Caco-2 (cell line): ENCODE measurements at regions not wholly inside any gene's neighbourhood (a gene's known extent, or its start where the extent isn't known, plus 50 kb on each side); places are given as distances from the start of the nearest gene placed in this dataset.
"Not testable (repeated sequence)": the region's sequence is repeated elsewhere in the genome, so short reads cannot be mapped to it uniquely, and the experiment has no call there.

ENCODE experiments used
- BruUV-seq: library from RNA; stranded (reverse); fragments of 400-500 nt; replicated peaks from 2 replicates; lab custom pipeline; 2021; lab: Mats Ljungman, UMichigan
- CTCF ChIA-PET: fragments of 300-600 bp; sonication (Branson Sonifier 250); formaldehyde crosslinking; loops from one replicate; lab custom pipeline; 2022; ENCODE audit warnings: antibody characterized with exemption; lab: Charles Lee
- POLR2A ChIA-PET: fragments of 300-600 bp; sonication (Branson Sonifier 250); formaldehyde crosslinking; loops from one replicate; lab custom pipeline; 2022; ENCODE audit warnings: antibody characterized with exemption; lab: Charles Lee
- DNase-seq, 2 experiments: peaks; one replicate each; pipeline versions ENCODE4 v3.0.0 to v3.0.0-alpha.2; 2020 to 2022
- H3K27me3 ChIP-seq: replicated peaks from 2 replicates; pipeline ENCODE4 v1.6.0; 2011; ENCODE audit warnings: low read length; ENCODE audit not compliant: control insufficient read depth, insufficient read depth
- H3K36me3 ChIP-seq: 2 replicates; pipeline ENCODE4 v1.5.1; 2011; ENCODE audit warnings: low read length; ENCODE audit not compliant: control insufficient read depth, insufficient read depth
- H3K4me1 ChIP-seq: fragments of 250-450 bp; sonication (Bioruptor Pico); 2 replicates; pipeline ENCODE4 v1.5.1; 2020; ENCODE audit warnings: mild to moderate bottlenecking
- H3K4me3 ChIP-seq: 2 replicates; pipeline ENCODE4 v1.5.1; 2011; ENCODE audit warnings: low read depth, mild to moderate bottlenecking, control low read depth, low read length
- H3K9me3 ChIP-seq: fragments of 250-450 bp; sonication (Bioruptor Pico); 2 replicates; pipeline ENCODE4 v1.5.1; 2020; ENCODE audit warnings: mild to moderate bottlenecking, moderate library complexity
- H3K27ac Mint-ChIP-seq: one replicate; pipeline ENCODE4 v1.8.0; 2022; ENCODE audit warnings: mixed read lengths; ENCODE audit not compliant: unreplicated experiment
- H3K27me3 Mint-ChIP-seq: one replicate; pipeline ENCODE4 v1.8.0; 2022; ENCODE audit warnings: mixed read lengths; ENCODE audit not compliant: insufficient read depth, unreplicated experiment
- H3K36me3 Mint-ChIP-seq: one replicate; pipeline ENCODE4 v1.8.0; 2022; ENCODE audit warnings: mild to moderate bottlenecking, mixed read lengths; ENCODE audit not compliant: insufficient read depth, unreplicated experiment
- H3K4me1 Mint-ChIP-seq: one replicate; pipeline ENCODE4 v1.8.0; 2022; ENCODE audit warnings: low read depth, mixed read lengths; ENCODE audit not compliant: unreplicated experiment
- H3K4me3 Mint-ChIP-seq: one replicate; pipeline ENCODE4 v1.8.0; 2022; ENCODE audit warnings: mild to moderate bottlenecking, moderate library complexity, mixed read lengths; ENCODE audit not compliant: unreplicated experiment
- H3K9me3 Mint-ChIP-seq: one replicate; pipeline ENCODE4 v1.8.0; 2022; ENCODE audit warnings: mixed read lengths; ENCODE audit not compliant: unreplicated experiment
- CTCF ChIP-seq, 2 experiments: fragments of 200-600 bp in 1 of 2; IDR thresholded peaks; 1 replicate in 1 of 2; 2 replicates in 1 of 2; pipeline versions ENCODE4 v1.5.1 to v1.8.0; 2011 to 2022; ENCODE audit warnings: antibody characterized with exemption in 1 of 2, control low read depth in 1 of 2, inconsistent platforms in 1 of 2, low read depth in 1 of 2, low read length in 1 of 2, mild to moderate bottlenecking in 1 of 2, moderate library complexity in 1 of 2; ENCODE audit not compliant: insufficient read depth in 1 of 2, severe bottlenecking in 1 of 2, unreplicated experiment in 1 of 2
- intact Hi-C: fragments of 100-400 bp; cut with micrococcal nuclease; formaldehyde crosslinking; loops from one replicate; pipeline ENCODE4 v1.10.0; 2022; ENCODE audit not compliant: unreplicated experiment

- BruUV-seq: no TSS peak
- Histone ChIP-seq H3K27me3 (no peaks in the 10 kb centered on the region), H3K4me3 (no peak overlapping the region), H3K9me3 (no peaks in the 10 kb centered on the region), H3K36me3 (no peaks in the 10 kb centered on the region), H3K4me1 (no peaks in the 10 kb centered on the region)
- CTCF ChIA-PET: no interaction called here
- POLR2A ChIA-PET: no interaction called here
- no peak for TF ChIP-seq CTCF (IDR thresholded peaks at IDR 0.05; ENCODE audit: insufficient read depth in 1 of 2, low read depth in 1 of 2, low read length in 1 of 2, severe bottlenecking in 1 of 2, unreplicated experiment in 1 of 2)
- intact Hi-C loops: no loop called here
- no peaks in the 10 kb centered on the region for H3K36me3 Mint-ChIP-seq
- no peak overlapping the region for H3K27ac Mint-ChIP-seq
- no peaks in the 10 kb centered on the region for H3K9me3 Mint-ChIP-seq
- H3K4me3 Mint-ChIP-seq: no peak overlapping the region
- DNase-seq: no peak
- no peaks in the 10 kb centered on the region for H3K4me1 Mint-ChIP-seq
- H3K27me3 Mint-ChIP-seq: peaks cover 9% of the 10 kb centered on the region
Observed at GRCh38 chr6:118717106-118717505, 65.7 kb upstream of the CEP85L start.

GRCh38 chr6:118715907-118716306 is 64.5 kb upstream of the CEP85L start:
- H3K4me1 Mint-ChIP-seq, H3K27ac Mint-ChIP-seq, CTCF ChIA-PET, H3K9me3 ChIP-seq, H3K36me3 Mint-ChIP-seq, H3K4me3 ChIP-seq, POLR2A ChIA-PET, H3K36me3 ChIP-seq, intact Hi-C loops, H3K4me3 Mint-ChIP-seq, DNase-seq, H3K4me1 ChIP-seq, BruUV-seq, H3K27me3 ChIP-seq, H3K9me3 Mint-ChIP-seq: not testable (repeated sequence)
- peaks cover 10% of the 10 kb centered on the region for H3K27me3 Mint-ChIP-seq

GRCh38 chr6:118715376-118715775 is 64.0 kb upstream of the CEP85L start:
- ChIA-PET POLR2A (no interaction called here), CTCF (no interaction called here)
- Histone ChIP-seq H3K4me3 (no peak overlapping the region), H3K4me1 (no peaks in the 10 kb centered on the region), H3K27me3 (no peaks in the 10 kb centered on the region), H3K36me3 (no peaks in the 10 kb centered on the region), H3K9me3 (no peaks in the 10 kb centered on the region)
- peaks cover 13% of the 10 kb centered on the region for H3K27me3 Mint-ChIP-seq
- H3K9me3 Mint-ChIP-seq: no peaks in the 10 kb centered on the region
- no peaks in the 10 kb centered on the region for H3K36me3 Mint-ChIP-seq
- no peak for TF ChIP-seq CTCF (IDR thresholded peaks at IDR 0.05; ENCODE audit: insufficient read depth in 1 of 2, low read depth in 1 of 2, low read length in 1 of 2, severe bottlenecking in 1 of 2, unreplicated experiment in 1 of 2)
- DNase-seq: no peak
- BruUV-seq: no TSS peak
- no peak overlapping the region for H3K27ac Mint-ChIP-seq
- no peak overlapping the region for H3K4me3 Mint-ChIP-seq
- intact Hi-C loops: no loop called here
- no peaks in the 10 kb centered on the region for H3K4me1 Mint-ChIP-seq

GRCh38 chr6:118714756-118715155 is 63.4 kb upstream of the CEP85L start:
- Histone ChIP-seq H3K27me3 (no peaks in the 10 kb centered on the region), H3K9me3 (no peaks in the 10 kb centered on the region), H3K4me3 (no peak overlapping the region), H3K36me3 (no peaks in the 10 kb centered on the region), H3K4me1 (no peaks in the 10 kb centered on the region)
- no peaks in the 10 kb centered on the region for H3K9me3 Mint-ChIP-seq
- peaks cover 10% of the 10 kb centered on the region for H3K27me3 Mint-ChIP-seq
- H3K4me3 Mint-ChIP-seq: no peak overlapping the region
- TF ChIP-seq CTCF (IDR thresholded peaks at IDR 0.05; ENCODE audit: insufficient read depth in 1 of 2, low read depth in 1 of 2, low read length in 1 of 2, severe bottlenecking in 1 of 2, unreplicated experiment in 1 of 2): no peak
- CTCF ChIA-PET: no interaction called here
- no peaks in the 10 kb centered on the region for H3K36me3 Mint-ChIP-seq
- no peak for DNase-seq
- POLR2A ChIA-PET: no interaction called here
- H3K27ac Mint-ChIP-seq: no peak overlapping the region
- intact Hi-C loops: no loop called here
- no TSS peak for BruUV-seq
- H3K4me1 Mint-ChIP-seq: no peaks in the 10 kb centered on the region
